Erythroblast (primary cell): ENCODE measurements at regions not wholly inside any gene's neighbourhood (a gene's known extent, or its start where the extent isn't known, plus 50 kb on each side); places are given as distances from the start of the nearest gene placed in this dataset.

ENCODE experiments used
- GATA1 ChIP-seq: IDR thresholded peaks from 2 replicates; pipeline ENCODE4 v1.6.1; 2011; ENCODE audit warnings: low read depth, mild to moderate bottlenecking, control low read depth, low read length, moderate library complexity
- POLR2A ChIP-seq: IDR thresholded peaks from 2 replicates; pipeline ENCODE4 v1.6.1; 2011; ENCODE audit warnings: mild to moderate bottlenecking, low read length

DNA sequence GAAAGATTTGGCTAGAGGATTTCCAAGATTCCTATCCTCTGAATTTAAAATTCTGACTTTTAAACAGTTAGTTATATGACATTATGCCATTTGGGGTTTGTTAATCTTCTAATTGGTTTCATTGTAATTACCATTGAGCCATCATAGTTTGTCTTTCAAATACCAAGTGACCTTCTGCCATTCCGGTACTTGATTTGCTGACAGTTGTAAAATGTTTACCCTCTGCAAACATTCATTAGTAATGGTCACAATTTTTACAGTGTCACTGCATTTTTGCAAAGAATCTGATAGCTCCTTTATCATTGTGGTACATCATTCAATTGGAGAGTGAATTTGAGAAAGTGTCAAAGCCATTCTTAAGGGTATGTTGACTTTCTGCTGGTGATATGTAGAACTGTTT lies 645.0 kb upstream of the TBL1XR1 start:
- TF ChIP-seq POLR2A (no peak), GATA1 (no peak)
